HUES6 (cell line): ENCODE measurements at regions not wholly inside any gene's neighbourhood (a gene's known extent, or its start where the extent isn't known, plus 50 kb on each side); places are given as distances from the start of the nearest gene placed in this dataset.

Experiments used
- H3K27ac ChIP-seq: 2 replicates; pipeline ENCODE4 v1.7.0; 2013; ENCODE audit warnings: low read depth, mild to moderate bottlenecking, low read length, inconsistent platforms
- H3K27me3 ChIP-seq: 2 replicates; pipeline ENCODE4 v1.6.1; 2013; ENCODE audit warnings: low read length; ENCODE audit not compliant: control insufficient read depth, insufficient read depth
- H3K36me3 ChIP-seq: 2 replicates; pipeline ENCODE4 v1.6.1; 2013; ENCODE audit warnings: low read length; ENCODE audit not compliant: control insufficient read depth, insufficient read depth
- H3K4me1 ChIP-seq: 2 replicates; pipeline ENCODE4 v1.6.1; 2013; ENCODE audit warnings: low read length; ENCODE audit not compliant: control insufficient read depth, insufficient read depth
- H3K4me3 ChIP-seq: 2 replicates; pipeline ENCODE4 v1.5.1; 2013; ENCODE audit warnings: low read depth, low read length
- H3K9ac ChIP-seq: one replicate; pipeline ENCODE4 v1.6.1; 2013; ENCODE audit warnings: mild to moderate bottlenecking, low read length
- H3K9me3 ChIP-seq: 2 replicates; pipeline ENCODE4 v1.6.1; 2013; ENCODE audit warnings: low read depth, low read length; ENCODE audit not compliant: control insufficient read depth, insufficient read depth

- no peak overlapping the region for H3K4me3 ChIP-seq
- no peaks in the 10 kb centered on the region for H3K36me3 ChIP-seq
- H3K27ac ChIP-seq: no peak overlapping the region
- H3K9me3 ChIP-seq: peaks cover 46% of the 10 kb centered on the region
- H3K4me1 ChIP-seq: no peaks in the 10 kb centered on the region
- no peaks in the 10 kb centered on the region for H3K27me3 ChIP-seq
- H3K9ac ChIP-seq: no peak overlapping the region
Observed at GRCh38 chr22:44611880-44612496, 90.0 kb upstream of the PRR5 start.

DNA sequence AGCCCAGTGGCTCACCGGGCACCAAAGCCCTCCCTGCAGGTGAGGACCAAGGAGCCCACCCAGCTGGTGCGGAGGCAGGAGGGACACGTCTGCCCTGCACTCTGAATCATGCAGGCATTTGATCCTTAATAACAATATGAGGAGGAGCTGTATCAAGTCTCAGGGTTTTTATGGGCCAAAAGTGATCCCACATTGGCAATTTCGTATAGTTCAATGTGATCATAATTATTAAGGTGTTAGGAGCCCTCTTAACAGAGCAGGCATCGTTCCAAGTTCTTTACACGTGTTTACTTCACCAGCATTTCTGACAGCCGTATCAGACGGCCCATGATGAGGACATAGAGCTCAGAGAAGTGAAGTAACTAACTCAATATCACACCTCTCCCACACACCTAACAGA is 91.9 kb upstream of the PRR5 start:
- Histone ChIP-seq H3K36me3 (no peaks in the 10 kb centered on the region), H3K9ac (no peak overlapping the region), H3K4me1 (no peaks in the 10 kb centered on the region; the same call in 1 of the 2 replicates), H3K27me3 (no peaks in the 10 kb centered on the region), H3K4me3 (no peak overlapping the region), H3K9me3 (peaks cover 46% of the 10 kb centered on the region), H3K27ac (no peak overlapping the region)

GRCh38 chr22:44609400-44609988 is 92.5 kb upstream of the PRR5 start:
- Histone ChIP-seq H3K4me3 (no peak overlapping the region), H3K27me3 (no peaks in the 10 kb centered on the region), H3K36me3 (no peaks in the 10 kb centered on the region), H3K27ac (no peak overlapping the region), H3K4me1 (no peaks in the 10 kb centered on the region; the same call in 1 of the 2 replicates), H3K9me3 (peaks cover 43% of the 10 kb centered on the region), H3K9ac (no peak overlapping the region)

- H3K9me3 ChIP-seq: peaks cover 36% of the 10 kb centered on the region
- no peak overlapping the region for H3K9ac ChIP-seq
- H3K36me3 ChIP-seq: no peaks in the 10 kb centered on the region
- H3K4me3 ChIP-seq: no peak overlapping the region
- H3K27me3 ChIP-seq: no peaks in the 10 kb centered on the region
- H3K27ac ChIP-seq: no peak overlapping the region
- no peaks in the 10 kb centered on the region; the same call in 1 of the 2 replicates for H3K4me1 ChIP-seq
Observed at GRCh38 chr22:44608597-44609399, 93.2 kb upstream of the PRR5 start.

GRCh38 chr22:44606126-44606525 is 95.9 kb upstream of the PRR5 start:
- no peaks in the 10 kb centered on the region; the same call in 1 of the 2 replicates for H3K4me1 ChIP-seq
- no peak overlapping the region for H3K27ac ChIP-seq
- H3K9me3 ChIP-seq: peaks cover 10% of the 10 kb centered on the region
- no peaks in the 10 kb centered on the region for H3K36me3 ChIP-seq
- no peak overlapping the region for H3K4me3 ChIP-seq
- H3K9ac ChIP-seq: no peak overlapping the region
- no peaks in the 10 kb centered on the region for H3K27me3 ChIP-seq

DNA sequence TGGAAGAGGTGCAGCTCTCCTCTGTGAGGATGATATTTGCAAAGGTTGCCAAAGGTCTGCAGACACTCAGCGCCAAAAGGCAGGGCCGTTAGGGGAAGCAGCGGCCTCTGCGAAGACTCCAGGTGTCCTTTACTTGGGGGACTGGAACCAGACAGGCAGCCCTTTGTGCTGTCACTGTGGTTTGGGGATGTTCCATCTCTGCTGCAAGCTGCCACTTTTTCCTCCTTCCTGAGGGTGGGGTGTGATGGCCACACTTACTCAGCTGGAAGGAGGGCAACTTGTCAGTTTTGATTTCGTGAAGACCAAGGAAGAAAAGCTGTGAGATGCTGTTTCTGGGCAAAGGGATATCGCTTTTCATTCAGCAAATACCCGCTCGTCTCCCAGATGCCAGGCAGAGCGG is 96.5 kb upstream of the PRR5 start:
- no peak overlapping the region for H3K9ac ChIP-seq
- peaks cover 7% of the 10 kb centered on the region; the same call in 1 of the 2 replicates for H3K9me3 ChIP-seq
- no peak overlapping the region for H3K4me3 ChIP-seq
- no peak overlapping the region for H3K27ac ChIP-seq
- H3K4me1 ChIP-seq: no peaks in the 10 kb centered on the region; the same call in 1 of the 2 replicates
- no peaks in the 10 kb centered on the region for H3K36me3 ChIP-seq
- no peaks in the 10 kb centered on the region for H3K27me3 ChIP-seq

DNA sequence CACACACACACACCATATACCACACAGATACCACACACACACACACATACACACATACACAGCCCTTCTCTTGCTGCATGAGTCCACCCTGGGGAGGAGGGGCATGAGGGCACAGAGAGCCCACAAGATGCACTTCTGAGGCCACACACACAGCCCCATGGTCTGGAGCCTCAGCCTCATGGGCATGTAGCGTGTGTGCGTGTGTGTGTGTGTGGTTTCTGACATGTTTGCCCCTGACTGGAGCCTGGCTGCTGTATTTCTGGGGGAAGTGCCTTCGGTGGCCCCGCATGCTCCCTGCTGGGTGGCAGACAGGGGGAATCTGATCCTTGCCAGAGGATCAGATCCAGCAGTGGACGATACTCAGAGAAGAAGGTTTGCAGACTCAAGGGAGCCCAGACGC is 97.0 kb upstream of the PRR5 start:
- Histone ChIP-seq H3K9ac (no peak overlapping the region), H3K36me3 (no peaks in the 10 kb centered on the region), H3K4me3 (no peak overlapping the region), H3K27ac (no peak overlapping the region), H3K4me1 (no peaks in the 10 kb centered on the region; the same call in 1 of the 2 replicates), H3K9me3 (peaks cover 5% of the 10 kb centered on the region; the same call in 1 of the 2 replicates), H3K27me3 (no peaks in the 10 kb centered on the region)

DNA sequence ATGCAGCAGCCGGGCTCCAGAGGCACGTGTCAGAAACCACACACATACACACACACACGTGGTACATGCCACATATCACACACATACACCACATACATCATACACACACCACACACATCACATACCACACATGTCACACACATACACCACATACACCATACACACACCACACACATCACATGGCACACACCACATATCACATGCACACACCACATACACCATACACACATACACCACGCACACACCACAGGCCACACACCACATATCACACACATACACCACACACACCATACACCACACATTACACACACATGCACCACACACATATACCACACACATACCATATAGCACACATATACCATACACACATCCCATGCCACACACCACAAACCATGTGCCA is 97.5 kb upstream of the PRR5 start:
- H3K9me3 ChIP-seq: no peaks in the 10 kb centered on the region
- no peak overlapping the region for H3K4me3 ChIP-seq
- H3K9ac ChIP-seq: no peak overlapping the region
- no peak overlapping the region for H3K27ac ChIP-seq
- no peaks in the 10 kb centered on the region for H3K36me3 ChIP-seq
- H3K27me3 ChIP-seq: no peaks in the 10 kb centered on the region
- no peaks in the 10 kb centered on the region; the same call in 1 of the 2 replicates for H3K4me1 ChIP-seq

DNA sequence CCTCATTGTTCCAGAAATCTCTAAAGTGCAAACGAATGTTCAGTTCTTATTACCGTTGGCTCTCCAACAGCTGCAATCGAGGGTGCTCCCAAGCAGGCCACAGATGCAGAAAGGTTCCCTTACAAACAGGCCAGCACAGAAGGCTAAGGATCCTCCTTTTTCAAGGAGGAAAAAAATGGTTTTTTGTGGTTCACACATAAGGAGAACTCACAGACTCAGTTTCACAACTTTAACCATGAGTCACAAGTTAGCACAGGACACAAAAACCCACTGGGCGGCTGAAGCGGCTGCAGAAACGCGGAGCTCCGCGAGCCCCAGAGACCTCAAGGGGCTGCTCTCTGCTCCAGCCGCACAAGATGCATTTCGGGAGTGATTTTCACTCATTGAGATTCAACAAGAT is 98.2 kb upstream of the PRR5 start:
- no peaks in the 10 kb centered on the region for H3K36me3 ChIP-seq
- no peak overlapping the region for H3K27ac ChIP-seq
- H3K27me3 ChIP-seq: no peaks in the 10 kb centered on the region
- no peaks in the 10 kb centered on the region; the same call in 1 of the 2 replicates for H3K4me1 ChIP-seq
- no peaks in the 10 kb centered on the region for H3K9me3 ChIP-seq
- H3K9ac ChIP-seq: no peak overlapping the region
- H3K4me3 ChIP-seq: no peak overlapping the region

- Histone ChIP-seq H3K4me3 (no peak overlapping the region), H3K9me3 (no peaks in the 10 kb centered on the region), H3K36me3 (no peaks in the 10 kb centered on the region), H3K27ac (no peak overlapping the region), H3K4me1 (peaks cover under 1% of the 10 kb centered on the region; the same call in 1 of the 2 replicates), H3K9ac (no peak overlapping the region), H3K27me3 (no peaks in the 10 kb centered on the region)
Observed at GRCh38 chr22:44601725-44602124, 100.3 kb upstream of the PRR5 start.

- Histone ChIP-seq H3K27ac (no peak overlapping the region), H3K4me1 (peaks cover 6% of the 10 kb centered on the region; the same call in 1 of the 2 replicates), H3K4me3 (no peak overlapping the region), H3K9ac (no peak overlapping the region), H3K36me3 (no peaks in the 10 kb centered on the region), H3K9me3 (no peaks in the 10 kb centered on the region), H3K27me3 (no peaks in the 10 kb centered on the region)
Observed at GRCh38 chr22:44601189-44601588, 100.8 kb upstream of the PRR5 start.
